ENCODE measurements at regions not wholly inside any gene's neighbourhood (a gene's known extent, or its start where the extent isn't known, plus 50 kb on each side); places are given as distances from the start of the nearest gene placed in this dataset.
A peak's percentile ranks its signal among the peaks of the same experiment; 100 is the strongest.
"Not testable (repeated sequence)": the region's sequence is repeated elsewhere in the genome, so short reads cannot be mapped to it uniquely, and the experiment has no call there.

- peak; percentile 78 to 82 for DNase-seq (ENCODE audit: low read depth in 2 of 2)
Measured at GRCh38 chr13:50386541-50387050, 371.4 kb downstream of the KCNRG start.

- no peak for DNase-seq (ENCODE audit: low read depth in 2 of 2)
Measured at GRCh38 chr13:50387051-50387581, 371.9 kb downstream of the KCNRG start.

DNA sequence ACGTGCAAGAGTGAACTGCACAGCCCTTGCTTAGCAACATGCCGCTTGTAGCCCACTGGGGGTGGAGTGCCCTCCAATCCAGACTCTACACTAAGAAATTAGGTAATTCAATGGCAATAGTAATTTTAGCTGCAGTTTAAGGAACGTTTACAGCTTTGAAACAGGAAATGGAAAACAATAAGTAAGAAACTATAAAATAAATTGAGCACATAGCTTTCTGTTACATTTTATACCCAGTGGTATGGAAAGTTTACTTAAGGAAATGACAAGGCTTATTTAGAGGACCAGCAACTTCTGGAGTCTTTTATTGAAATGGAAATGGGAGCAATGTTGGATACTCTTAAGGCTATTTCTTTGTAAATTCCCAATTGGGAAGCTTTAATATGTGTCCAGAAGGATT, 373.2 kb downstream of the KCNRG start:
- no peak for DNase-seq (ENCODE audit: low read depth in 2 of 2)

DNA sequence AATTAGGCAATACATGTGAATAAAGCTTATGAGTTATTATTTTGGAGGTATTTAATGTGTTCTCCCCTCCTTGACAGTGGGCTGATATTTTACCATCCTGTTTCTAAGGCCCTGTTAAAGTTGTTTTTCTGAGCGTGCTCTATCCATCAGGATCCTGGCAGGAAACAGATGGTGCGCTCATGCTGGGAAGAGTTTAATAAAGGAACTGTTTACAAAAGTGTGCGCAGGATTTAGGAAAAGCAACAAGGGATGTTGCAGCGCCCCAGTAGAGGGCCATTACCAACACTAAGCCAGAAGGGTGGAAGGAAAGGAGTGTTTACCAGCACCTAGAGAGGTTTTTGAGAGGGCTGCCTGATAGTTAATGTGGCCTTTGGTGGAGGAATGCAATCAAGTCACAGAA, 374.5 kb downstream of the KCNRG start:
- DNase-seq (ENCODE audit: low read depth in 2 of 2) = no peak

DNA sequence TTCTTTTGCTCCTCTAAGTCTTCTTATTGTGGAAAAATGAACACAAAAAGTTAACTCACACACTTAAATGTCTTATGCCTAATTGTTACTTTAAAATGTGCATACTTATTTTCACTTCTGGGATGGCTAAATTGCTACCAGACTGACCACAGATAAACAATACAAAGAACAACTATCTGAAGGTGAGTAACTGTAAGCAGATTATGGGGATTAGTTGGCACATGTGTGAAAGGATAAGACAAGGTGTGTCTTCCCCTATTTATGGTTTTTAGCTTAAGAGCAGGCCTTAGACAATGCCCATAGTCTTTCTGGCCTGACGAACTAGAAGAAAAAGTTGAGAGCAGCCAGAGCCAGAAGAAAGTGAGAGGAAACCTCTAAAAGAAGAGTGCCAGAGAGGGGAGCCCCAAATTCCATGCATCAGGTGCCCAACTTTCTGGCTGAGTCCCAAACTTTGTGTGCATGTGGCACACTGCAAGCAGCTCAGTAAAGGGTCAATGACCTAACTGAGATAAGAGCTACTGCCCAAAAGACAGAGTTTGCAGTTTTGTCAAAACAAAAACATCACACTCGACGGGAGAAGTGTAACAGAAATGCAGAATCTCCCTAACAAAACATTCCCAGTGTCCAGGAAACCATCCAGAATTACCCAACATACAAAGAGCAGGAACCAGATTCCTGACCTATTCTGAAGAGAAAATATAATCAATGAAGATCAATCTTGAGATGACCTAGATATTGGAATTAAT, 375.4 kb downstream of the KCNRG start:
- no peak for DNase-seq (ENCODE audit: low read depth in 2 of 2)

- no peak for DNase-seq (ENCODE audit: low read depth in 2 of 2)
Measured at GRCh38 chr13:50392977-50393376, 377.7 kb downstream of the KCNRG start.

GRCh38 chr13:50393628-50394027, 378.4 kb downstream of the KCNRG start:
- DNase-seq (ENCODE audit: low read depth in 2 of 2) = peak in 1 of 2 experiments; percentile 47

GRCh38 chr13:50396001-50396400, 380.8 kb downstream of the KCNRG start:
- DNase-seq (ENCODE audit: low read depth in 2 of 2) = no peak

DNA sequence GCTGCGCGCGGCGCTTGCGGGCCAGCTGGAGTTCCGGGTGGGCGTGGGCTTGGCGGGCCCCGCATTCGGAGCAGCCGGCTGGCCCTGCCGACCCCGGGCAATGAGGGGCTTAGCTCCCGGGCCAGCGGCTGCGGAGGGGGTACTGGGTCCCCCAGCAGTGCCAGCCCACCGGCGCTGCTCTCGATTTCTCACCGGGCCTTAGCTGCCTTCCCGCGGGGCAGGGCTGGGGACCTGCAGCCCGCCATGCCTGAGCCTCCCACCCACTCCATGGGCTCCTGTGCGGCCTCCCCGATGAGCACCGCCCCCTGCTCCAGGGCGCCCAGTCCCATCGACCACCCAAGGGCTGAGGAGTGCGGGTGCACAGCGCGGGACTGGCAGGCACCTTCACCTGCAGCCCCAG, 381.4 kb downstream of the KCNRG start:
- DNase-seq (ENCODE audit: low read depth in 2 of 2) = not testable (repeated sequence)

DNA sequence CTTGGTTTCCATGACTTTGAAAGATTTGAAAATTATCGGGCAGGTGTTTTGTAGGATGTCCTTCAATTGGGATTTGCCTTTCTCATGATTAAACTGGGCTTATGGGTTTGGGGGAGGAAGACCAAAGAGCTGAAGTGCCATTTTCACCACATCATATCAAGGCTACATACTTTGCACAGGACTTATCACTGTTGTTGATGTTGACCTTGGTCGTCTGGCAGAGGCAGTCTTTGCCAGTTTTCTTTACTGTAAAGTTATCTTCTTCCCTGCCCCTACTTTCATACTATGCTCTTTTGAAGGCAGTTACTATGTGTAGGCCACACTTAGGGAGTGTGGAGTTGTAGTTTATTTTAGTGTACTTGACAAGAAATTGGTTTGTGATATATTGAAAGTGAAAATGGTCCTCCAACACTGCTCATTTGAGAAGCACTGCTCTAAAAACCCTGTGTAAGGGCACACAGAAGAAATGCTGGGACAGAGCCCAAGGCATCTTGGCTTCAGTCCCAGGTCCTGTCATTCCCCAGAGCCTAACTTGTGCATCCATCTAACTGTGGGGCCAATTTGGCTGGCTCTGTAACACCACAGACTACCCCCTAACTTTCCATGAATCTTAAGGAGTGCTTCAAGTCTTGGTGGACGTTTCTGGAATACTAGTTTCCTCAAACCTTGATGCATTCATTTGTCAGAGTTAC, 384.9 kb downstream of the KCNRG start:
- no peak for DNase-seq (ENCODE audit: low read depth in 2 of 2)

- DNase-seq (ENCODE audit: low read depth in 2 of 2) = peak; percentile 65 to 68
Measured at GRCh38 chr13:50401049-50401505, 385.8 kb downstream of the KCNRG start.

- DNase-seq (ENCODE audit: low read depth in 2 of 2) = peak in 1 of 2 experiments; percentile 51
Measured at GRCh38 chr13:50401721-50402465, 386.6 kb downstream of the KCNRG start.

DNA sequence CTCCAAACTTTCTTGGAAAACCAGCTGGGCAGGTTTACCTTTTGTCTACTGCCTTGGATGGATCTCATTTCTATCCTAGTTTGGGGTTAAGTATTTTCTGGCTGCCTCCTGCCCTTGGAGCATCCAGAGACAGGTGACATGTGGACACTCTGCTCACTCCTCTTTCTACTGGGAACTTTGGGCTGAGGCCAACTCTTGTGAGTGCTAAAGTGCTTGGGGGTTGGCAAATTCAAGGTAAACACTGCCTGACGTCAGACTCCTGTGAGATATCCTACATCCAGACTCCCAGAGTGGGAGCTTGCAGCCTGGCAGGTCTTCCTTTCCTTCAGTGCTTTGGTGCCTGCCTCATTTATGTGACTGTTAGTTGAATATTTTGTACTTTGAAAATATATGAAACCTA, 388.1 kb downstream of the KCNRG start:
- no peak for DNase-seq (ENCODE audit: low read depth in 2 of 2)

DNA sequence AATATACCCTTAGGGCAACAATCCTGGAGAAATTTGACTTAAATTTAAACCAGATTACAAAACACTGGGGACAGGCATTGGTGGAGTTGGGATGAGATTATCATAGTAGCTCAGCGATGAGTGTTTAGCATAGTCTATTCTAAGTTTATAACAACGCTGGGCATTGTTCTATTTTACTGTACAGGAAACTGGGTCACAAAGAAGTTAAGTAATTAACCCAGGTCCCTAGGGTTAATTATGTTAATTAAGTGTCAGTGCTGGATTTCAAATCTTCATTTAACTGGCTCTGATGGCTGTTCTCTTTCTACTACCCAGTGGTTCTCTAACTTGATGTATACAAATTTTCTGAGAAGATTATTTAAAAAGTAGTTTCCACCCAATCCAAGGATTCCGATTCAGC, 388.9 kb downstream of the KCNRG start:
- no peak for DNase-seq (ENCODE audit: low read depth in 2 of 2)

- no peak for DNase-seq (ENCODE audit: low read depth in 2 of 2)
Measured at GRCh38 chr13:50404769-50405168, 389.5 kb downstream of the KCNRG start.

DNA sequence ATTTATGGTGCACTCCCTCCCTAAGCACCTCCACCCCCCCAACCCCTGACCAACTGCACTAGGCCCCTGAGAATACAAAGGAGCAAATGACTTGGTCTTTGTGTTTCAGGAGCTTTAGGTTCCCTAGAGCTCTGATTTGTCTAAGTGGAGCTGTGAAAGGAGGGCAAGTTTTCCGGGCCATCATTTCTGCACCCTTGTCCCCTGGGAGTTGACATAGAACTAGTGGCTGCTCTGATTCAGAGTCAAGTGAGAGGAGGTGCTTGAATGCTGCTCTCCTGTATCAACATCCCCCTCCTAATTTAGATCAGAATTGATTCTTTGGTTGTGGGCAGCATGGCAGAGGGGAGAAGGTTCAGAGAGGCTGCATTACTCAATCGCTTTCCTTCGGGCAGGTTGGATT, 391.6 kb downstream of the KCNRG start:
- DNase-seq (ENCODE audit: low read depth in 2 of 2) = no peak

DNA sequence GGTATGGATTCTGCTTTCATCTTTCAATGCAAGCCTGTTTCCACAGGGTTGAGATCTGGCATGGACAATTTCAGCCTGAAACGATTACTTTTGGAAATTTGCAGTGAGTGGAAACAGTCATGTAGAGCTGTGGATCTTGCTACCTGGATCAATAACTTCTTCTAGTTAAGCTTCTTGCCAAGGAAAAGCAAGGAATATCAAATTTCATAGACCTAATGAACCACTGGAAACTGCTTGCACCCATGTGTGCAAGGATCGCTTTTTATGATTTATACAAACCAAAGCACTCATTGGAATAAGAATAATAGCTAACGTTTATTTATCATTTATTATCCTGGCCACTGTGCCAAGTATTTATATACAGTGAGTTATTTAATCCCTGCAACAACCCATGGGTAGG, 392.8 kb downstream of the KCNRG start:
- no peak for DNase-seq (ENCODE audit: low read depth in 2 of 2)

- DNase-seq (ENCODE audit: low read depth in 2 of 2) = no peak
Measured at GRCh38 chr13:50409220-50409619, 394.0 kb downstream of the KCNRG start.

GRCh38 chr13:50410921-50411746, 395.9 kb downstream of the KCNRG start:
- DNase-seq (ENCODE audit: low read depth in 2 of 2) = peak; percentile 61 to 63

GRCh38 chr13:50412046-50412617, 396.9 kb downstream of the KCNRG start:
- peak; percentile 44 to 47 for DNase-seq (ENCODE audit: low read depth in 2 of 2)

GRCh38 chr13:50414640-50415039, 399.4 kb downstream of the KCNRG start:
- no peak for DNase-seq (ENCODE audit: low read depth in 2 of 2)

Data from fibroblast of skin of left quadriceps (primary cell).